Kidney (tissue), 13 donors: ENCODE measurements at regions not wholly inside any gene's neighbourhood (a gene's known extent, or its start where the extent isn't known, plus 50 kb on each side); places are given as distances from the start of the nearest gene placed in this dataset.

Experiments used
- DNase-seq, 5 donors: peaks; one replicate each; pipeline ENCODE4 v3.0.0-alpha.2; 2013 to 2020
- FAIRE-seq: peaks from 2 replicates; lab custom pipeline; 2012; peaks lifted over from hg19 to GRCh38; lab: Jason Lieb, UNC
- H3K27ac ChIP-seq, 2 donors: one replicate each; pipeline ENCODE4 v1.7.0; 2013; ENCODE audit warnings: low read depth in 2 of 2, low read length in 2 of 2, inconsistent platforms in 1 of 2
- H3K27me3 ChIP-seq: one replicate; pipeline ENCODE4 v1.7.1; 2013; ENCODE audit warnings: low read length, inconsistent platforms; ENCODE audit not compliant: control insufficient read depth, insufficient read depth
- H3K36me3 ChIP-seq, 3 donors: one replicate each; pipeline versions ENCODE4 v1.7.0 to v1.7.1; 2013; ENCODE audit warnings: low read length in 3 of 3, control low read depth in 1 of 3, inconsistent platforms in 1 of 3; ENCODE audit not compliant: insufficient read depth in 3 of 3, control insufficient read depth in 2 of 3
- H3K4me1 ChIP-seq, 3 donors: one replicate each; pipeline versions ENCODE4 v1.7.0 to v1.7.1; 2013; ENCODE audit warnings: low read length in 3 of 3, inconsistent platforms in 1 of 3, low read depth in 1 of 3; ENCODE audit not compliant: control insufficient read depth in 2 of 3, insufficient read depth in 2 of 3
- H3K4me3 ChIP-seq, 3 donors: one replicate each; pipeline versions ENCODE4 v1.7.0 to v1.8.1; 2013; ENCODE audit warnings: low read length in 3 of 3, control low read depth in 1 of 3, inconsistent platforms in 1 of 3
- H3K9ac ChIP-seq, 3 donors: one replicate each; pipeline versions ENCODE4 v1.7.0 to v1.7.1; 2013; ENCODE audit warnings: low read length in 3 of 3, control low read depth in 1 of 3, inconsistent platforms in 1 of 3
- H3K9me3 ChIP-seq, 3 donors: one replicate each; pipeline versions ENCODE4 v1.7.0 to v1.7.1; 2013; ENCODE audit warnings: low read length in 3 of 3, control low read depth in 1 of 3, inconsistent platforms in 1 of 3; ENCODE audit not compliant: control insufficient read depth in 2 of 3, insufficient read depth in 1 of 3
- CTCF ChIP-seq: IDR thresholded peaks from 3 replicates; pipeline ENCODE4 v1.5.1; 2012; ENCODE audit warnings: mild to moderate bottlenecking, moderate library complexity, borderline replicate concordance; ENCODE audit not compliant: insufficient read depth; ENCODE audit errors: extremely low read depth
- intact Hi-C: fragments of 100-400 bp; cut with DNase I; formaldehyde crosslinking; loops from one replicate; pipeline ENCODE4 v1.11.1; 2022
- donor health status: control.
- donor health status: control.
- donor health status: control.
- donor health status: control.
- donor health status: control.
- donor health status: DM: yes; HTN: yes; CAD: no.
- donor health status: Normal renal cell carcinoma (clear cell type).

GRCh38 chr13:20303636-20304035 is 71.5 kb upstream of the GJB6 start:
- Histone ChIP-seq H3K36me3 (no peaks in the 10 kb centered on the region), H3K9ac (no peak overlapping the region), H3K27ac (no peak overlapping the region), H3K27me3 (no peaks in the 10 kb centered on the region), H3K9me3 (no peaks in the 10 kb centered on the region), H3K4me1 (no peaks in the 10 kb centered on the region), H3K4me3 (no peak overlapping the region)
- intact Hi-C loops: loop anchor here (10.0 kb wide), 1 partner anchor 71 kb away; no protein-coding TSS in a partner anchor
- DNase-seq (no peak), FAIRE-seq (no peak)
- no peak for TF ChIP-seq CTCF

- DNase-seq: peak in 4 of 5 donors; percentile 49 to 66 (median 60)
- Histone ChIP-seq H3K9me3 (no peaks in the 10 kb centered on the region), H3K27ac (no peak overlapping the region), H3K27me3 (no peaks in the 10 kb centered on the region), H3K4me1 (no peaks in the 10 kb centered on the region), H3K36me3 (no peaks in the 10 kb centered on the region), H3K4me3 (no peak overlapping the region), H3K9ac (no peak overlapping the region)
- FAIRE-seq: no peak
- no peak for TF ChIP-seq CTCF
- intact Hi-C loops: loop anchor here (10.0 kb wide), 1 partner anchor 73 kb away; no protein-coding TSS in a partner anchor
Observed at GRCh38 chr13:20301403-20302071, 69.4 kb upstream of the GJB6 start.

DNA sequence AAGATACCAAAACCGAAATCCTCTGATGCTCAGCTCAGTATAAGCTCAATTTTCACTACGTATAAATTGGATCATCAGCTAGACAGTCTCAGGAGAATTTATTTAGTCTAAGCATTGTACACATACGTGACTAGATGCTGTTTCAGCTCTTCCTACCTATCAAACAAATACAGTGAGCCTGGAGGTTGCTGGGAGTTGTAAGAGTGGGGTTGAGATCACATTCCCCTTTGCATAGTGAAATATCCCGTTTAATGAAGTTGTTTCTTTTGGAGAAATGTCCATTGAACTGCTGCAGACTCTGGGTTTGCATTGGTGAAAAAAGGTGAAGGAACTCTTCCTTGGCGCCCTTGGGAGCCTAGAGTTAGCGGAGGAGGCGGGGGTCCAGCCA is 68.9 kb upstream of the GJB6 start:
- no peak for DNase-seq
- intact Hi-C loops: loop anchor here (10.0 kb wide), 1 partner anchor 74 kb away; no protein-coding TSS in a partner anchor

More for the DNA sequence above, 68.9 kb upstream of the GJB6 start:
- FAIRE-seq: no peak
- no peak overlapping the region for H3K4me3 ChIP-seq
- H3K9me3 ChIP-seq: no peaks in the 10 kb centered on the region
- H3K36me3 ChIP-seq: no peaks in the 10 kb centered on the region
- no peaks in the 10 kb centered on the region for H3K4me1 ChIP-seq
- H3K27me3 ChIP-seq: no peaks in the 10 kb centered on the region
- no peak overlapping the region for H3K9ac ChIP-seq
- no peak for TF ChIP-seq CTCF
- no peak overlapping the region for H3K27ac ChIP-seq
